Large intestine (tissue), 3 donors: ENCODE measurements at regions not wholly inside any gene's neighbourhood (a gene's known extent, or its start where the extent isn't known, plus 50 kb on each side); places are given as distances from the start of the nearest gene placed in this dataset.

Experiments used
- DNase-seq, 2 donors: peaks; one replicate each; pipeline versions ENCODE4 v3.0.0 to v3.0.0-alpha.2; 2013
- H3K27ac ChIP-seq: one replicate; pipeline ENCODE4 v1.5.1; 2013; ENCODE audit warnings: low read length
- H3K27me3 ChIP-seq: 2 replicates; pipeline ENCODE4 v1.6.1; 2013; ENCODE audit warnings: low read length; ENCODE audit not compliant: control insufficient read depth, insufficient read depth
- H3K36me3 ChIP-seq: 2 replicates; pipeline ENCODE4 v1.6.1; 2013; ENCODE audit warnings: low read length; ENCODE audit not compliant: control insufficient read depth, insufficient read depth
- H3K4me1 ChIP-seq: one replicate; pipeline ENCODE4 v1.6.1; 2013; ENCODE audit warnings: low read length; ENCODE audit not compliant: control insufficient read depth, insufficient read depth
- H3K4me3 ChIP-seq: one replicate; pipeline ENCODE4 v1.5.1; 2013; ENCODE audit warnings: low read length
- H3K9me3 ChIP-seq: one replicate; pipeline ENCODE4 v1.6.1; 2013; ENCODE audit warnings: mild to moderate bottlenecking, low read depth, low read length, moderate library complexity; ENCODE audit not compliant: control insufficient read depth
- WGBS: methylation state at CpG from one replicate; pipeline ENCODE4 v1.1.5; 2013; ENCODE audit warnings: low lambda C conversion rate; ENCODE audit not compliant: insufficient coverage; 5-methylcytosine and 5-hydroxymethylcytosine counted together

DNA sequence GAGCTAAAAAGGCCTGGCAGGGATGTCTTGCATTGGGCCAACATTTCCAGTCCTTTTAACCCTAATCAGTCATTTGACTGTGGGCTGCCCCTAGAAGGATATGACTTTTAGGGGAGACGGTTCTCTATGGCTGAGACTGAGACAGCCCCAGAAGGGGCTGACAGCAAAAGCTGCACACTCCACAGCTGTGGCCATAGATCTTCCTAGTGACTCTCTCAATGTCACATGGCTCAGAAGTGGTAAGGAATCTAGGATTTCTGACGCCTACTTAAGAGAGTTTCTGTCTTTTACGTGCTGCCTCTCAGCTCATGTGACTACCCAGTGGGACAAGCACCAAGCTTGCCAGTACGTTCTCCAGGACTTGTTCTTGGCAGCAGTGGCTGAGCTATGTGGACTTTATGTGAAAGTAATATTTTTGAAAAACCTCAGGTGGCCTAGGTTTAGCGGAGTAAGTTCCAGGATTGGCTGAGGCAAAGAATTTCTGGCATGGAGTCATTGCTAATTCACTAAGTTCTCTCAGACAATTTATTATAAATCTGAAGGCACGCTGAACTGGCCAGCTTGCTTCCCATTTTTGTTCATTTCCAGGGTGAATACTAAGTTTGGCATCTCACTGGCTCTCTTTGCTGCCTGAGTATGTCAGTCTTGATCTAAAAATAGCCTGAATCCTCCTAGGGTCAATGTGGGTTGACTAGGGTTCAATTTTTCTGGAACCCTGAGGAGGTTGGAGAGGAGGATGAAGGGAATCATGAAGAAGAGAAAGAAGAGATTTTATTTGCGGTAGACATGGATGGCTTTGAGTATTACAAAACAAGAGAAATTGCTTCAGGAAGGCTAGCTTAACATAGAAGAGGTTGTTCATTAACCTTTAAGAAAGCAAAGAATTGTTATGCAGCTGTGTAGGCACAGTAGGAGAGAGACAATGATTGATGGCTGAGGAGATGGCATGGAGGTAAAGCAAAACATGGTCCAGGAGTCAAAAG, 271.8 kb downstream of the AEBP2 start:
- no peaks in the 10 kb centered on the region for H3K36me3 ChIP-seq
- H3K27me3 ChIP-seq, result no peaks in the 10 kb centered on the region
- peak in 1 of 2 donors; percentile 12 for DNase-seq
- H3K9me3 ChIP-seq, result no peaks in the 10 kb centered on the region
- no peaks in the 10 kb centered on the region for H3K4me1 ChIP-seq
- H3K4me3 ChIP-seq, result no peak overlapping the region
- H3K27ac ChIP-seq, result no peak overlapping the region
- WGBS, result no CpG with 5 or more reads among the region's 7 CpGs

DNA sequence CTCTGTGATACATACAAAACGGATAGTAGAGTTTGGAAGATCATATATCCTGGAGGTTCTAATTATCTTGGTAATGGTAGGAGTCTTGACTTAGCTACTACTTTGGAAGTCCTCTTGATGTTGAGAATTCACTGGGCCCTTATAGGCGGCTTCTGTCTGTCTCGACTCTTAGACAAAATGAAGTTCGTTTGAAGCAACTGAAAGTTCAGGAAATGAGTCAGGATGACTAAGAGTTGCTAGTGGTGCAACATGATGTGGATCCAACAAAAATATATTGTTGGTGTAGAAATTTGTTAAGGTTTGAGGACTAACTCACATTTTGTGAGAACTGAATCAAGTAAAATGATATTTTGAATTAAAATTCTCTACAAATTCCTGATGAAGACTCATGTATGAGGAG, 272.7 kb downstream of the AEBP2 start:
- 50% methylated on average over 1 of the region's 4 CpGs for WGBS
- no peak overlapping the region for H3K4me3 ChIP-seq
- no peaks in the 10 kb centered on the region for H3K36me3 ChIP-seq
- H3K27me3 ChIP-seq, result no peaks in the 10 kb centered on the region
- no peaks in the 10 kb centered on the region for H3K9me3 ChIP-seq
- no peaks in the 10 kb centered on the region for H3K4me1 ChIP-seq
- no peak overlapping the region for H3K27ac ChIP-seq
- DNase-seq, result no peak

DNA sequence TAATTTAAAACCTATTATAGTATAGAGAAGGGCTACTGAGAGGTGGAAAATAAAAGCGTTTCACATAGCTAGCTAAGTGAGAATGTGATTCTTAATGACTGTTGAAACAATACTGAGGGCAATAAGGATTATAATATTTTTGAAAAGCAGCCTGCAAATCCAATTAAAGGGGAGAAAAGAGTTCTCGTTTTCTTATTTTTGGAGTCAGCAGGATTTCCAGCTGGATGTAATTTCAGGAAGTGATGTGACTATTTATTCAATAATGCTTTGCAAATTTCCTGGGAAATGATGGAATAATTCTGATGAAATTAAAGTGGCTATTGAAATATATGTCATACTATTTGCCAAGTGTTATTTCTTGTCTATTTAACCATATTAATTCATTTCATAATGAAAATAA, 279.1 kb downstream of the AEBP2 start:
- Histone ChIP-seq H3K9me3 (no peaks in the 10 kb centered on the region), H3K36me3 (no peaks in the 10 kb centered on the region), H3K27ac (no peak overlapping the region), H3K4me3 (no peak overlapping the region), H3K27me3 (no peaks in the 10 kb centered on the region), H3K4me1 (no peaks in the 10 kb centered on the region)
- DNase-seq, result no peak
- WGBS, result no CpG with 5 or more reads among the region's 2 CpGs

DNA sequence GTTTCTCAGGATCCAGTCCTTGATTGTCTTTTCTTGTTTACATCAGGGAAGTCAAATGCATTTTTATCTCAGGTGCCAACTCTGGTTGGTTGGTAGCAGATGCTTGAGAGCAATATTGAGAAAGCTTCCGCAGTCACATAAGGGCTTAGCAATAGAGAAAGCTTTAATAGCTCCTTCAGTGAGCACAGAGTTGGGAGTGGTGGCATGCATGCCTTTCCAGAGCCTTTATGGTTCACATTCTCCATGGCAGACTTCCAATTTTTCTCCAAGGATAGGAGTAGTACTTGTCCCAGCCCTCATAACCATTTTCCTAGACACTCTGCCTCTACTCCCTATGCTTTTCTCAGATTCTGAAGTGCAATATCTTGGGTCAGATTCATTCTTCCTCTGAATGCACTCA, 280.4 kb downstream of the AEBP2 start:
- Histone ChIP-seq H3K9me3 (no peaks in the 10 kb centered on the region), H3K4me1 (no peaks in the 10 kb centered on the region), H3K4me3 (no peak overlapping the region), H3K27ac (no peak overlapping the region), H3K27me3 (no peaks in the 10 kb centered on the region), H3K36me3 (no peaks in the 10 kb centered on the region)
- no peak for DNase-seq
- WGBS, result no CpG with 5 or more reads among the region's 1 CpG

DNA sequence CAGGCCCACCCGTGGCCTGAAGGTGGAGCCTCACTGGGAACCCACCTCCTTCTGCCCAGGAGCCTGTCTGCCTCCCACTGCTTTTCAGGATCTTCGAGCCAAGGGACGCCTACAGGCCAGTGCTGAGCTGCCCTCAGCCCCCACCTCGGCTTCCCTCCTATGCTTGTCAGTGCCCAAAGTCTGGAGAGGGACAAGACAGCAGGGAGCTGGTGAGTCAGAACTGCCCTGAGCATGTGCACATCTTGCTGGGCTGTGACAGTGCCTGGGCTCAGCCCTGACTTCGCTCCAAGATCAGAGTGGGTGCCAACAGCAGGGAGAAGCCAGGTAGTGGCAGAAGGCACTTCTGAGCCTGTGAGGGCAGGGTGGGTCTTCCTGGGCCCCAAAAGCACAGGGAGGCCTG, 286.8 kb downstream of the AEBP2 start:
- Histone ChIP-seq H3K4me1 (no peaks in the 10 kb centered on the region), H3K27ac (no peak overlapping the region), H3K36me3 (no peaks in the 10 kb centered on the region), H3K4me3 (no peak overlapping the region), H3K9me3 (peaks cover 13% of the 10 kb centered on the region), H3K27me3 (no peaks in the 10 kb centered on the region)
- no CpG with 5 or more reads among the region's 5 CpGs for WGBS
- DNase-seq, result no peak

DNA sequence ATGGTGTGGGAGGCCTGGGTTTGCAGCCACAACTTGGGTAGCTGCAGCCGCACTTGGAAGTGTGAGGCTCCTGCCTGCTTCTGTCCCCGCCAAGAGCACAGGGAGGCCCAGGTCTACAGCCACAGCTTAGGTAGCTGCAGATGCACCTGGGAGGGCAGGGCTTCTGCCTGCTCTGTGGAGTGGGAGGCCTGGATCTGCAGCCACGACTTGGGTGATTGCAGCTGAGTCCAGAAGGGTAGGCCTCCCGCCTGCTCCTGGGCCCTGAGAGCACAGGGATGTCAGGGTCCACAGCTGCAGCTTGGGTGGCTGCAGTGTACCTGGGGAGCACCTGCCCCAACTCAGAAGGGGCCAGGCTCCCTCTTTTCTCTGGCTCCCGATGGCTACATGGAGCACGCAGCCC, 287.3 kb downstream of the AEBP2 start:
- WGBS, result no CpG with 5 or more reads among the region's 6 CpGs
- Histone ChIP-seq H3K4me3 (no peak overlapping the region), H3K27ac (no peak overlapping the region), H3K27me3 (no peaks in the 10 kb centered on the region), H3K9me3 (peaks cover 13% of the 10 kb centered on the region), H3K36me3 (no peaks in the 10 kb centered on the region), H3K4me1 (no peaks in the 10 kb centered on the region)
- DNase-seq, result no peak

DNA sequence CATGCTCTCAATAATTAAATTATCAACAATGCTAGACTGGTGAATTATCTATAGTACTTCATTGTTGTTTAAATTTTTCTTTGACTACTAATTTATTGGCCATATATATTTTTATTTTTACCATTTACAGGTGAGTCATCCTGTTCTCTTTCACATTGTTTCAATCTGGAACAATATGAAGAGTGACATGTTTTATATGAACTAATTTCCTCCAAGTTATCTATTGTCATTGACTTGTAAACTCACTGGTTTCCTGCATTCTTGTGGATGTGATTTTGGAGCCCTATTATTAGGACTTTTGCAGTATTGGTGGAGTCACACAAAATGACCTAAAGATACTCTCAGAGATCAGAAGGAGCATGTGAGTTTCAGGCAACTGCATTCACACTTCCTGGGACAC, 297.7 kb downstream of the AEBP2 start:
- no peak overlapping the region for H3K4me3 ChIP-seq
- H3K9me3 ChIP-seq, result peaks cover 5% of the 10 kb centered on the region
- no peak overlapping the region for H3K27ac ChIP-seq
- H3K4me1 ChIP-seq, result peaks cover 3% of the 10 kb centered on the region
- H3K36me3 ChIP-seq, result no peaks in the 10 kb centered on the region
- H3K27me3 ChIP-seq, result no peaks in the 10 kb centered on the region
- no peak for DNase-seq

DNA sequence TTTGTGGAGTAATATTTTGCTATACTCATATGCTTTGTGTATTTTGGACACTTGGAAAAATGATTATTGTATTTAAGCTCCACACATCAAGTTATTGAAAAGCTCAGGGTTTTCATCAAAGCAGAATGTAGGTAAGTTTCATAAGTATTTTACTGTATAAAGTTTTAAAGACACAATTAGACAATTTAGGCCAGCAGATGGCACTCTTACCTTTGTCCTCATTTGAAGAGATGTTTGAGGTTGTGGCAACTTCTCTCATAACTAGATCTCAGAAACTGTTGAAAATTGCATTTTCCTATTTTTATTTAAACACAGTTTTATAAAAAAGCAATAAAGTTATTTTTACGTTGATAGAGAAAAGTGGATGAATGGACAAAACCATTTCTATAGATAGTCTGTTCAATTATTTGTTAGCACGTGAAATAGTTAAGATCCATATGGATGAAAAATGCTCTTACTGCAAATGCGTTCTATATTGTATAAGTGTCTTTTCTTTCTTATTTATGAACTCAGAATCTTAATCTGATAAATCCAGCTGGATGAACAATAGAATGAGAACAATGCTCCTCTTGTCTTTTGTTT, 300.0 kb downstream of the AEBP2 start:
- H3K4me1 ChIP-seq, result peaks cover 3% of the 10 kb centered on the region
- no peaks in the 10 kb centered on the region for H3K27me3 ChIP-seq
- peaks cover 5% of the 10 kb centered on the region for H3K9me3 ChIP-seq
- no CpG with 5 or more reads among the region's 3 CpGs for WGBS
- H3K4me3 ChIP-seq, result no peak overlapping the region
- peak; percentile 44 to 57 for DNase-seq
- H3K36me3 ChIP-seq, result no peaks in the 10 kb centered on the region
- no peak overlapping the region for H3K27ac ChIP-seq

DNA sequence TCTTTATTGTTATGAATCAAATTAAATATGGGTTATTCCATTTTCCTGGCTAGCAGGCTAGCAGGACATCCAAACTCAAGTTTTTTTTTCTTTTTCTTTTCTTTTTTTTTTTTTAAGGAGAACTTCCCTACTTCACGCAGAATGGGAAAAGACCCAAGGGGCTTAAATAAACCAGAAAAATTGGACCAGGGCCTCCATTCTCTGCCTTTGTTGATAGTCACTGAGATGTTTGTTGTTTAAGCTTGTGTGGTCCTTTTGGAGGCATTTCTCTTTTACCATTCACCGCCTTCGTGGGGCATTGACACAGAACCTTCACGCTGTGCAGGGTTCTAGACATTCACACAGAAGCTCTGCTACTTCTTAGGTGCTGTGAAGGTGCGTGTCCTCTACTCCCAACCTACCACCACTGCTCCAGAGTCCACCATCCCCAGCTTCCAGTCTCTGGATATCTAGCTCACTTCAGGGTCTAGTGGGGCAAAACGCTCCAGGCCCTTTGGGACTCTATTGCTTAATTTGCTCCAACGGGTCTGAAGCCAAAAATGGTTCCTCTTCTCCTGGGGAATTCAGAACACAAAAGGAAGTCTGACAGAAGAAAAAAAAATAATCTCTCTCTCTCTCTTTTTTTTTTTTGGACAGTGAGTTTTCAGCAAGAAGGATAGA, 301.3 kb downstream of the AEBP2 start:
- H3K27me3 ChIP-seq, result no peaks in the 10 kb centered on the region
- no peaks in the 10 kb centered on the region for H3K36me3 ChIP-seq
- H3K27ac ChIP-seq, result no peak overlapping the region
- no peaks in the 10 kb centered on the region for H3K9me3 ChIP-seq
- H3K4me1 ChIP-seq, result peaks cover 3% of the 10 kb centered on the region
- no peak for DNase-seq
- WGBS, result 53% methylated on average over 2 of the region's 7 CpGs
- H3K4me3 ChIP-seq, result no peak overlapping the region

DNA sequence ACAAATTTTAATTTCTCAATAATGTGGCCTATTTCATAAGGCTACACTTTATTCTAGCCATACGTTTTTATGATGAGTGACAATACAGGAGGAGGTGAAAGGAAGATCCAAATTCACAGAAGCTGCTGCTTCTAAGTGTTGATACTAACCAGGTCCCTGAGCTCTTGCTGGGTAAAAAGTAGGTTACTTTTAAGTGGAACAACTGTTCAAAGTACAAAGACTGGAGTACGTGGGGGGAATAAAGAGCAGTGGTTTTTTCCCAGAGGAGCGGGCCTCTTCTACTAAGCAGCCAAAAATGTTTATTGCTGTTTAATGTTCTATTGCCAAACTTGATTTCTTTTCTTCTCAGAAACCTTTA, 301.8 kb downstream of the AEBP2 start:
- peaks cover 3% of the 10 kb centered on the region for H3K4me1 ChIP-seq
- H3K27me3 ChIP-seq, result no peaks in the 10 kb centered on the region
- peak in 1 of 2 donors; percentile 26 for DNase-seq
- no peaks in the 10 kb centered on the region for H3K36me3 ChIP-seq
- H3K9me3 ChIP-seq, result no peaks in the 10 kb centered on the region
- H3K27ac ChIP-seq, result no peak overlapping the region
- H3K4me3 ChIP-seq, result no peak overlapping the region
- 20% methylated on average over 1 of the region's 3 CpGs for WGBS
